H9 (cell line): ENCODE measurements at regions not wholly inside any gene's neighbourhood (a gene's known extent, or its start where the extent isn't known, plus 50 kb on each side); places are given as distances from the start of the nearest gene placed in this dataset.

Experiments
- DNase-seq: peaks from one replicate; pipeline ENCODE4 v3.0.0-alpha.2; 2017
- H2AFZ ChIP-seq: one replicate; pipeline ENCODE4 v1.6.1; 2013; ENCODE audit warnings: mild to moderate bottlenecking, low read length, control low read depth, moderate library complexity
- H2AK5ac ChIP-seq: 2 replicates; pipeline ENCODE4 v1.6.1; 2013; ENCODE audit warnings: low read length, control low read depth, mixed read lengths; ENCODE audit not compliant: insufficient read length
- H2BK120ac ChIP-seq: one replicate; pipeline ENCODE4 v1.6.1; 2013; ENCODE audit warnings: low read depth, mild to moderate bottlenecking, low read length, control low read depth, inconsistent platforms; ENCODE audit not compliant: poor library complexity, severe bottlenecking
- H2BK12ac ChIP-seq: 2 replicates; pipeline ENCODE4 v1.6.1; 2013; ENCODE audit warnings: low read length, control low read depth, mixed read lengths, low read depth; ENCODE audit not compliant: insufficient read length
- H2BK15ac ChIP-seq: 2 replicates; pipeline ENCODE4 v1.6.1; 2013; ENCODE audit warnings: low read depth, low read length, control low read depth
- H2BK20ac ChIP-seq: one replicate; pipeline ENCODE4 v1.6.1; 2013; ENCODE audit warnings: low read depth, mild to moderate bottlenecking, low read length, control low read depth, inconsistent platforms; ENCODE audit not compliant: poor library complexity, severe bottlenecking
- H2BK5ac ChIP-seq: 2 replicates; pipeline ENCODE4 v1.6.1; 2013; ENCODE audit warnings: low read length, control low read depth, mixed read lengths; ENCODE audit not compliant: insufficient read length
- H3K14ac ChIP-seq: 2 replicates; pipeline ENCODE4 v1.6.1; 2013; ENCODE audit warnings: low read length, control low read depth; ENCODE audit not compliant: insufficient read depth
- H3K18ac ChIP-seq: 2 replicates; pipeline ENCODE4 v1.6.1; 2013; ENCODE audit warnings: low read depth, mild to moderate bottlenecking, mixed read lengths, low read length, control low read depth; ENCODE audit not compliant: insufficient read length
- H3K23ac ChIP-seq: 2 replicates; pipeline ENCODE4 v1.6.1; 2013; ENCODE audit warnings: low read length, control low read depth, mixed read lengths, low read depth; ENCODE audit not compliant: insufficient read length
- H3K23me2 ChIP-seq: 2 replicates; pipeline ENCODE4 v1.6.1; 2013; ENCODE audit warnings: low read depth, mild to moderate bottlenecking, mixed read lengths, low read length, control low read depth; ENCODE audit not compliant: insufficient read length, poor library complexity, severe bottlenecking
- H3K27ac ChIP-seq: 2 replicates; pipeline ENCODE4 v1.5.1; 2013; ENCODE audit warnings: low read length, control low read depth, mixed read lengths, low read depth; ENCODE audit not compliant: insufficient read length
- H3K27me3 ChIP-seq: 2 replicates; pipeline ENCODE4 v1.6.1; 2013; ENCODE audit warnings: low read length, control low read depth, inconsistent platforms; ENCODE audit not compliant: insufficient read depth
- H3K4ac ChIP-seq: 2 replicates; pipeline ENCODE4 v1.6.1; 2013; ENCODE audit warnings: low read depth, mild to moderate bottlenecking, control low read depth, inconsistent platforms, low read length, moderate library complexity
- H3K4me1 ChIP-seq: 2 replicates; pipeline ENCODE4 v1.6.1; 2013; ENCODE audit warnings: low read length, control low read depth, inconsistent platforms; ENCODE audit not compliant: insufficient read depth
- H3K4me2 ChIP-seq: 2 replicates; pipeline ENCODE4 v1.6.1; 2013; ENCODE audit warnings: low read length, control low read depth, mixed read lengths; ENCODE audit not compliant: insufficient read length, insufficient read depth
- H3K56ac ChIP-seq: 2 replicates; pipeline ENCODE4 v1.6.1; 2013; ENCODE audit warnings: low read depth, mild to moderate bottlenecking, mixed read lengths, low read length, control low read depth; ENCODE audit not compliant: insufficient read length
- H3K79me1 ChIP-seq: 2 replicates; pipeline ENCODE4 v1.6.1; 2013; ENCODE audit warnings: low read depth, mild to moderate bottlenecking, moderate library complexity, low read length, control low read depth, inconsistent platforms; ENCODE audit not compliant: insufficient read depth, poor library complexity, severe bottlenecking
- H3K79me2 ChIP-seq: 2 replicates; pipeline ENCODE4 v1.6.1; 2013; ENCODE audit warnings: low read length, control low read depth, inconsistent platforms; ENCODE audit not compliant: insufficient read depth
- H3K9ac ChIP-seq: 2 replicates; pipeline ENCODE4 v1.6.1; 2013; ENCODE audit warnings: low read length, control low read depth, mixed read lengths; ENCODE audit not compliant: insufficient read length; ENCODE audit errors: extremely low read depth
- H3K9me3 ChIP-seq: one replicate; pipeline ENCODE4 v1.6.1; 2013; ENCODE audit warnings: low read depth, low read length, inconsistent platforms; ENCODE audit not compliant: control insufficient read depth
- H3T11ph ChIP-seq: one replicate; pipeline ENCODE4 v1.6.1; 2013; ENCODE audit warnings: mild to moderate bottlenecking, low read length, control low read depth, inconsistent platforms
- H4K20me1 ChIP-seq: one replicate; pipeline ENCODE4 v1.6.1; 2013; ENCODE audit not compliant: control insufficient read depth, insufficient read length, insufficient read depth
- H4K5ac ChIP-seq: 2 replicates; pipeline ENCODE4 v1.6.1; 2013; ENCODE audit warnings: low read depth, mild to moderate bottlenecking, mixed read lengths, low read length, control low read depth; ENCODE audit not compliant: insufficient read length
- H4K8ac ChIP-seq: replicated peaks from 2 replicates; pipeline ENCODE4 v1.6.1; 2013; ENCODE audit warnings: low read length, control low read depth, mixed read lengths, low read depth; ENCODE audit not compliant: insufficient read length
- H4K91ac ChIP-seq: 2 replicates; pipeline ENCODE4 v1.6.1; 2013; ENCODE audit warnings: low read depth, mild to moderate bottlenecking, moderate library complexity, mixed read lengths, low read length, control low read depth; ENCODE audit not compliant: insufficient read length
- H3K27ac Mint-ChIP-seq, 3 experiments: 2 replicates in 2 of 3; 3 replicates in 1 of 3; pipeline ENCODE4 v1.8.0; 2020 to 2021; ENCODE audit warnings: mixed read lengths in 3 of 3, mild to moderate bottlenecking in 1 of 3, moderate library complexity in 1 of 3
- H3K27me3 Mint-ChIP-seq: 2 replicates; pipeline ENCODE4 v1.8.0; 2021; ENCODE audit warnings: low read depth, mild to moderate bottlenecking, moderate library complexity, mixed read lengths
- H3K36me3 Mint-ChIP-seq, 3 experiments: 2 replicates in 2 of 3; 3 replicates in 1 of 3; pipeline ENCODE4 v1.8.0; 2020 to 2021; ENCODE audit warnings: low read depth in 3 of 3, mixed read lengths in 3 of 3; ENCODE audit not compliant: insufficient read depth in 1 of 3
- H3K4me1 Mint-ChIP-seq, 2 experiments: 2 replicates each; pipeline ENCODE4 v1.8.0; 2020; ENCODE audit warnings: mixed read lengths in 2 of 2
- H3K4me3 Mint-ChIP-seq, 2 experiments: 2 replicates in 1 of 2; 3 replicates in 1 of 2; pipeline ENCODE4 v1.8.0; 2020 to 2021; ENCODE audit warnings: mild to moderate bottlenecking in 2 of 2, mixed read lengths in 2 of 2, moderate library complexity in 1 of 2
- H3K9me3 Mint-ChIP-seq, 2 experiments: 2 replicates in 1 of 2; 3 replicates in 1 of 2; pipeline ENCODE4 v1.8.0; 2020; ENCODE audit warnings: mild to moderate bottlenecking in 2 of 2, mixed read lengths in 2 of 2, moderate library complexity in 1 of 2
- CTCF ChIP-seq: fragments of 200-600 bp; sonication (generic); conservative IDR thresholded peaks from 3 replicates; pipeline ENCODE4 v1.8.0; 2021; ENCODE audit warnings: antibody characterized with exemption, mild to moderate bottlenecking
- WGBS: extraction: QIAGEN DNeasy Blood & Tissue Kit; methylation state at CpG from one replicate; pipeline ENCODE4 v1.1.7; 2013; ENCODE audit warnings: missing lambda C conversion rate, low lambda C conversion rate, mixed read lengths; ENCODE audit not compliant: insufficient read length; ENCODE audit errors: extremely low coverage; 5-methylcytosine and 5-hydroxymethylcytosine counted together

- Mint-ChIP-seq H3K36me3 (no peaks in the 10 kb centered on the region), H3K9me3 (no peaks in the 10 kb centered on the region; a peak in 1 of 5 replicates), H3K4me1 (peaks cover 5 to 8% of the 10 kb centered on the region in 2 experiments), H3K27ac (no peak overlapping the region), H3K4me3 (no peak overlapping the region), H3K27me3 (no peaks in the 10 kb centered on the region; the same call in 1 of the 2 replicates)
- Histone ChIP-seq H4K20me1 (peaks cover 2% of the 10 kb centered on the region), H2BK120ac (no peak overlapping the region), H3K27me3 (no peaks in the 10 kb centered on the region), H3K14ac (no peak overlapping the region), H2AFZ (no peak overlapping the region), H3K4me2 (no peak overlapping the region), H3K23ac (no peak overlapping the region), H3T11ph (no peak overlapping the region), H2AK5ac (no peak overlapping the region), H3K79me2 (no peaks in the 10 kb centered on the region), H3K18ac (no peak overlapping the region), H3K9me3 (no peaks in the 10 kb centered on the region), H3K9ac (no peak overlapping the region), H3K27ac (no peak overlapping the region), H2BK12ac (no peak overlapping the region), H4K5ac (no peak overlapping the region), H2BK15ac (no peak overlapping the region), H3K56ac (no peak overlapping the region), H3K4ac (no peak overlapping the region), H3K79me1 (no peaks in the 10 kb centered on the region), H3K4me1 (peaks cover 4% of the 10 kb centered on the region; the same call in 1 of the 2 replicates), H4K91ac (no peak overlapping the region), H4K8ac (no peak overlapping the region), H2BK5ac (no peak overlapping the region), H3K23me2 (no peaks in the 10 kb centered on the region), H2BK20ac (no peak overlapping the region)
- TF ChIP-seq CTCF = no peak
- DNase-seq = no peak
- WGBS = no CpG with 5 or more reads among the region's 2 CpGs
Measured at GRCh38 chr14:84592770-84593169, 937.2 kb upstream of the FLRT2 start.
